H1 (cell line): ENCODE measurements at regions not wholly inside any gene's neighbourhood (a gene's known extent, or its start where the extent isn't known, plus 50 kb on each side); places are given as distances from the start of the nearest gene placed in this dataset.

Experiments used
- CTCF ChIA-PET: fragments of 300-600 bp; sonication (Branson Sonifier 250); formaldehyde crosslinking; loops from one replicate; lab custom pipeline; 2021; ENCODE audit not compliant: partially characterized antibody; lab: Charles Lee
- POLR2A ChIA-PET: fragments of 300-600 bp; sonication (Branson Sonifier 250); formaldehyde crosslinking; loops from one replicate; lab custom pipeline; 2021; ENCODE audit warnings: inconsistent platforms; ENCODE audit not compliant: partially characterized antibody; lab: Charles Lee
- DNase-seq, 2 experiments: peaks; one replicate each; pipeline versions ENCODE4 v3.0.0 to v3.0.0-alpha.2; 2010 to 2022; ENCODE audit warnings: low spot score in 2 of 2, low read depth in 1 of 2, mixed read lengths in 1 of 2
- FAIRE-seq: peaks from 2 replicates; lab custom pipeline; 2011; peaks lifted over from hg19 to GRCh38; lab: Jason Lieb, UNC
- H2AFZ ChIP-seq: 2 replicates; pipeline ENCODE4 v1.8.1; 2012; ENCODE audit warnings: low read length, inconsistent platforms
- H2AK5ac ChIP-seq: 2 replicates; pipeline ENCODE4 v1.6.1; 2013; ENCODE audit warnings: low read depth, low read length
- H2BK120ac ChIP-seq: replicated peaks from 2 replicates; pipeline ENCODE3; 2013; ENCODE audit warnings: low read depth, low read length, inconsistent platforms
- H2BK12ac ChIP-seq: 2 replicates; pipeline ENCODE4 v1.6.1; 2013; ENCODE audit warnings: low read depth, low read length
- H2BK15ac ChIP-seq: 2 replicates; pipeline ENCODE4 v1.6.1; 2013; ENCODE audit warnings: low read length
- H2BK20ac ChIP-seq: 2 replicates; pipeline ENCODE4 v1.6.1; 2013; ENCODE audit warnings: low read length
- H2BK5ac ChIP-seq: 2 replicates; pipeline ENCODE4 v1.6.1; 2013; ENCODE audit warnings: low read depth, low read length
- H3K14ac ChIP-seq: 2 replicates; pipeline ENCODE4 v1.6.1; 2013; ENCODE audit warnings: inconsistent platforms; ENCODE audit not compliant: insufficient read length
- H3K18ac ChIP-seq: 2 replicates; pipeline ENCODE4 v1.6.1; 2013; ENCODE audit warnings: low read length; ENCODE audit errors: extremely low read depth
- H3K23ac ChIP-seq: 2 replicates; pipeline ENCODE4 v1.6.1; 2013; ENCODE audit warnings: inconsistent platforms; ENCODE audit not compliant: insufficient read length
- H3K23me2 ChIP-seq: 2 replicates; pipeline ENCODE4 v1.6.1; 2013; ENCODE audit warnings: low read depth, low read length
- H3K27ac ChIP-seq: 2 replicates; pipeline ENCODE4 v1.6.1; 2011; ENCODE audit warnings: low read depth, low read length, inconsistent platforms
- H3K27me3 ChIP-seq, 4 experiments: replicated peaks in 1 of 4; 1 replicate in 1 of 4; 2 replicates in 3 of 4; pipeline versions ENCODE4 v1.6.1 to v1.8.1; 2011 to 2013; ENCODE audit warnings: low read length in 3 of 4, mild to moderate bottlenecking in 3 of 4, inconsistent platforms in 2 of 4, mixed read lengths in 2 of 4, moderate library complexity in 1 of 4; ENCODE audit not compliant: control insufficient read depth in 3 of 4, insufficient read depth in 3 of 4; ENCODE audit errors: extremely low read depth in 1 of 4
- H3K36me3 ChIP-seq, 4 experiments: 2 replicates each; pipeline versions ENCODE4 v1.6.1 to v1.8.1; 2011 to 2013; ENCODE audit warnings: mild to moderate bottlenecking in 4 of 4, low read length in 3 of 4, moderate library complexity in 2 of 4, control low read depth in 1 of 4, inconsistent platforms in 1 of 4; ENCODE audit not compliant: insufficient read depth in 4 of 4, control insufficient read depth in 2 of 4
- H3K4ac ChIP-seq: replicated peaks from 2 replicates; pipeline ENCODE3; 2013; ENCODE audit warnings: low read length, low read depth, mixed read lengths, inconsistent platforms; ENCODE audit not compliant: insufficient read length
- H3K4me1 ChIP-seq, 4 experiments: replicated peaks in 1 of 4; 1 replicate in 1 of 4; 2 replicates in 3 of 4; pipeline versions ENCODE4 v1.6.1 to v1.8.1; 2011 to 2013; ENCODE audit warnings: low read length in 3 of 4, inconsistent platforms in 2 of 4, mixed read lengths in 1 of 4; ENCODE audit not compliant: insufficient read depth in 4 of 4, control insufficient read depth in 3 of 4
- H3K4me2 ChIP-seq, 2 experiments: 2 replicates each; pipeline versions ENCODE4 v1.6.1 to v1.8.1; 2011 to 2013; ENCODE audit warnings: low read depth in 2 of 2, low read length in 2 of 2, control low read depth in 1 of 2, inconsistent platforms in 1 of 2, mild to moderate bottlenecking in 1 of 2; ENCODE audit not compliant: insufficient read depth in 1 of 2
- H3K4me3 ChIP-seq, 4 experiments: fragments of 200-600, 300-600 bp in 1 of 4; sonication (generic), shearing (Covaris generic), sonication (Bioruptor Twin) in 1 of 4; 2 replicates each; pipeline versions ENCODE4 v1.5.1 to v1.8.1; 2011 to 2016; ENCODE audit warnings: low read length in 4 of 4, low read depth in 3 of 4, control low read depth in 2 of 4, inconsistent platforms in 2 of 4, mild to moderate bottlenecking in 2 of 4, mixed read lengths in 1 of 4, moderate library complexity in 1 of 4; ENCODE audit not compliant: insufficient read depth in 2 of 4; ENCODE audit errors: extremely low read depth in 1 of 4
- H3K56ac ChIP-seq: replicated peaks from 2 replicates; pipeline ENCODE3; 2013; ENCODE audit warnings: low read depth, mild to moderate bottlenecking, mixed read lengths, low read length, inconsistent platforms; ENCODE audit not compliant: insufficient read length
- H3K79me1 ChIP-seq: 2 replicates; pipeline ENCODE4 v1.6.1; 2013; ENCODE audit warnings: low read depth, low read length, control low read depth
- H3K79me2 ChIP-seq, 2 experiments: 2 replicates each; pipeline versions ENCODE4 v1.6.1 to v1.8.1; 2012 to 2013; ENCODE audit warnings: low read length in 2 of 2, mild to moderate bottlenecking in 2 of 2, inconsistent platforms in 1 of 2; ENCODE audit not compliant: insufficient read depth in 2 of 2, control insufficient read depth in 1 of 2
- H3K9ac ChIP-seq, 4 experiments: replicated peaks in 1 of 4; 1 replicate in 1 of 4; 2 replicates in 3 of 4; pipeline versions ENCODE4 v1.6.1 to v1.8.1; 2011 to 2013; ENCODE audit warnings: low read depth in 3 of 4, low read length in 3 of 4, control low read depth in 2 of 4, mild to moderate bottlenecking in 2 of 4, moderate library complexity in 2 of 4, inconsistent platforms in 1 of 4; ENCODE audit errors: extremely low read depth in 1 of 4
- H3K9me3 ChIP-seq, 2 experiments: 2 replicates each; pipeline versions ENCODE4 v1.6.1 to v1.8.1; 2012 to 2013; ENCODE audit warnings: mild to moderate bottlenecking in 2 of 2, moderate library complexity in 2 of 2, control low read depth in 1 of 2, inconsistent platforms in 1 of 2, low read depth in 1 of 2, low read length in 1 of 2, mixed read lengths in 1 of 2; ENCODE audit not compliant: insufficient read depth in 2 of 2
- H4K20me1 ChIP-seq, 2 experiments: replicated peaks in 1 of 2; 2 replicates each; pipeline versions ENCODE3 to v1.8.1; 2011 to 2013; ENCODE audit warnings: inconsistent platforms in 2 of 2, low read length in 2 of 2, mild to moderate bottlenecking in 1 of 2; ENCODE audit not compliant: insufficient read depth in 2 of 2, control insufficient read depth in 1 of 2
- H4K5ac ChIP-seq: 2 replicates; pipeline ENCODE4 v1.6.1; 2013; ENCODE audit warnings: low read length, low read depth, mixed read lengths, inconsistent platforms; ENCODE audit not compliant: insufficient read length
- H4K8ac ChIP-seq: 2 replicates; pipeline ENCODE4 v1.8.0; 2013; ENCODE audit warnings: mild to moderate bottlenecking, moderate library complexity, low read length, inconsistent platforms; ENCODE audit not compliant: insufficient read depth; ENCODE audit errors: extremely low read depth
- H4K91ac ChIP-seq: replicated peaks from 2 replicates; pipeline ENCODE3; 2013; ENCODE audit warnings: low read length, mixed read lengths, inconsistent platforms; ENCODE audit not compliant: insufficient read length
- HDAC2 ChIP-seq, 2 experiments: fragments of 300-600 bp in 1 of 2; sonication (generic) in 1 of 2; IDR thresholded peaks; 2 replicates each; pipeline ENCODE4 v1.6.1; 2011 to 2012; ENCODE audit warnings: low read depth in 2 of 2, low read length in 2 of 2, mild to moderate bottlenecking in 2 of 2, moderate library complexity in 2 of 2, borderline replicate concordance in 1 of 2, inconsistent platforms in 1 of 2
- KDM4A ChIP-seq: IDR thresholded peaks from one replicate; pipeline ENCODE4 v1.7.1; 2012; ENCODE audit warnings: low read depth, mild to moderate bottlenecking, moderate library complexity, low read length, inconsistent platforms; ENCODE audit not compliant: severe bottlenecking
- MAFK ChIP-seq: IDR thresholded peaks from 2 replicates; pipeline ENCODE4 v1.6.1; 2012; ENCODE audit warnings: low read depth, mild to moderate bottlenecking, improper control_type of control experiment, low read length
- POU5F1 ChIP-seq: IDR thresholded peaks from 2 replicates; pipeline ENCODE4 v1.6.1; 2011; ENCODE audit warnings: low read depth, mild to moderate bottlenecking, low read length, moderate library complexity
- RAD21 ChIP-seq, 2 experiments: IDR thresholded peaks in 1 of 2; conservative IDR thresholded peaks in 1 of 2; 2 replicates each; pipeline ENCODE4 v1.6.1; 2011; ENCODE audit warnings: low read depth in 2 of 2, low read length in 2 of 2, improper control_type of control experiment in 1 of 2, inconsistent platforms in 1 of 2, mild to moderate bottlenecking in 1 of 2, moderate library complexity in 1 of 2
- RFX5 ChIP-seq: IDR thresholded peaks from 2 replicates; pipeline ENCODE4 v1.6.1; 2011; ENCODE audit warnings: low read depth, low read length, improper control_type of control experiment, borderline replicate concordance
- WGBS, 2 experiments: shearing (Covaris generic) in 1 of 2; methylation state at CpG; one replicate each; pipeline versions ENCODE4 v1.1.6 to v1.1.7; 2013 to 2015; ENCODE audit warnings: low lambda C conversion rate in 2 of 2, mixed read lengths in 2 of 2, inconsistent platforms in 1 of 2, low coverage in 1 of 2, missing lambda C conversion rate in 1 of 2; ENCODE audit not compliant: insufficient replicate concordance in 2 of 2, insufficient coverage in 1 of 2, insufficient read length in 1 of 2; ENCODE audit errors: extremely low coverage in 1 of 2, missing lambda C conversion rate in 1 of 2; 5-methylcytosine and 5-hydroxymethylcytosine counted together
- TF ChIP-seq, protein P1 (sequence below): IDR thresholded peaks from 2 replicates; pipeline ENCODE4 v1.6.1; 2012; ENCODE audit warnings: low read length, inconsistent platforms

DNA sequence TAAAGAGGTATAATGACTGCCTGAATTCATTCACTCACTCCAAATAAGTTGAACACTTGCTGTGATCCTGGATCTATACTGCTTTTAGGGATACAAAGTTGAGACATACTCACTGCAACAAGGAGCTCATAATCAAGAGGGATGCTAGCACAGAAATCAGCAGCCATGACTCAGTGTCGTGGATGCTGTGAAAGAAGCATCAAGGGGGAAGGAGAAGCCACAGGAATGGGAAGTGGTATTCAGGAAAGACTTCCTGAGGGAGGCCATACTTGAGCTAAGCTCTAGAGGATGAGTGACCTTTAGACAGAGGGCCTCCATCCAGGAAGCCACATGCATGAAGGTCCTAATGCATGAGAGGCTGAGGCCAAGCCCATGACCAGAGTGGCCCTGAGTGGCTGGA is 245.7 kb upstream of the RORA start:
- Histone ChIP-seq H3K56ac (no peak overlapping the region), H2BK15ac (no peak overlapping the region), H3K4me3 (no peak overlapping the region), H2BK12ac (no peak overlapping the region), H4K8ac (no peak overlapping the region), H3K79me2 (no peaks in the 10 kb centered on the region), H3K9ac (no peak overlapping the region), H3K4me2 (no peak overlapping the region), H4K20me1 (no peaks in the 10 kb centered on the region), H3K9me3 (no peaks in the 10 kb centered on the region), H2AFZ (no peak overlapping the region), H3K79me1 (no peaks in the 10 kb centered on the region), H4K91ac (no peak overlapping the region), H2BK20ac (no peak overlapping the region), H3K23me2 (no peaks in the 10 kb centered on the region), H4K5ac (no peak overlapping the region), H3K18ac (no peak overlapping the region), H3K23ac (no peak overlapping the region), H3K4me1 (no peaks in the 10 kb centered on the region), H3K27me3 (no peaks in the 10 kb centered on the region), H3K4ac (no peak overlapping the region), H3K36me3 (no peaks in the 10 kb centered on the region), H3K27ac (no peak overlapping the region), H2BK5ac (no peak overlapping the region), H3K14ac (no peak overlapping the region), H2BK120ac (no peak overlapping the region), H2AK5ac (no peak overlapping the region)
- ChIA-PET POLR2A (no interaction called here), CTCF (interaction anchor here (1.7 to 2.1 kb wide), 3 partner anchors 18 to 258 kb away, joined by 4 to 6 read pairs (median 5); no protein-coding TSS in a partner anchor)
- DNase-seq: no peak
- 91% methylated on average over 1 of the region's 1 CpG; no CpG with 5 or more reads in 1 of the 2 experiments for WGBS, 2 experiments
- no peak for FAIRE-seq
- TF ChIP-seq, protein P1, sequence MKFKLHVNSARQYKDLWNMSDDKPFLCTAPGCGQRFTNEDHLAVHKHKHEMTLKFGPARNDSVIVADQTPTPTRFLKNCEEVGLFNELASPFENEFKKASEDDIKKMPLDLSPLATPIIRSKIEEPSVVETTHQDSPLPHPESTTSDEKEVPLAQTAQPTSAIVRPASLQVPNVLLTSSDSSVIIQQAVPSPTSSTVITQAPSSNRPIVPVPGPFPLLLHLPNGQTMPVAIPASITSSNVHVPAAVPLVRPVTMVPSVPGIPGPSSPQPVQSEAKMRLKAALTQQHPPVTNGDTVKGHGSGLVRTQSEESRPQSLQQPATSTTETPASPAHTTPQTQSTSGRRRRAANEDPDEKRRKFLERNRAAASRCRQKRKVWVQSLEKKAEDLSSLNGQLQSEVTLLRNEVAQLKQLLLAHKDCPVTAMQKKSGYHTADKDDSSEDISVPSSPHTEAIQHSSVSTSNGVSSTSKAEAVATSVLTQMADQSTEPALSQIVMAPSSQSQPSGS: no peak
- TF ChIP-seq KDM4A (no peak), RAD21 (IDR thresholded peaks at IDR 0.05 in 1 of 2, conservative IDR thresholded peaks at IDR 0.05 in 1 of 2; ENCODE audit: low read depth in 2 of 2, low read length in 2 of 2) (no peak), HDAC2 (IDR thresholded peaks at IDR 0.05; ENCODE audit: borderline replicate concordance in 1 of 2, low read depth in 2 of 2, low read length in 2 of 2) (no peak), POU5F1 (no peak), RFX5 (no peak), MAFK (no peak)
